CD14-positive monocyte (primary cell): ENCODE measurements at regions not wholly inside any gene's neighbourhood (a gene's known extent, or its start where the extent isn't known, plus 50 kb on each side); places are given as distances from the start of the nearest gene placed in this dataset.
"Not testable (repeated sequence)": the region's sequence is repeated elsewhere in the genome, so short reads cannot be mapped to it uniquely, and the experiment has no call there.

Experiments
- DNase-seq, 3 donors: peaks; one replicate each; pipeline ENCODE4 v3.0.0-alpha.2; 2011 to 2022
- H2AFZ ChIP-seq: 2 replicates; pipeline ENCODE4 v1.6.0; 2012; ENCODE audit warnings: mild to moderate bottlenecking, low read depth, low read length, inconsistent platforms; ENCODE audit not compliant: insufficient read depth, poor library complexity, severe bottlenecking
- H3K27ac ChIP-seq, 2 donors: 1 replicate in 1 of 2; 2 replicates in 1 of 2; pipeline ENCODE4 v1.5.1; 2012 to 2013; ENCODE audit warnings: low read length in 2 of 2, control low read depth in 1 of 2, inconsistent platforms in 1 of 2, low read depth in 1 of 2, mild to moderate bottlenecking in 1 of 2
- H3K27me3 ChIP-seq, 2 donors: one replicate each; pipeline versions ENCODE4 v1.6.0 to v1.6.1; 2011 to 2013; ENCODE audit warnings: low read length in 2 of 2; ENCODE audit not compliant: control insufficient read depth in 2 of 2, insufficient read depth in 2 of 2
- H3K36me3 ChIP-seq, 2 donors: replicated peaks in 1 of 2; 1 replicate in 1 of 2; 2 replicates in 1 of 2; pipeline versions ENCODE4 v1.5.1 to v1.6.1; 2012 to 2013; ENCODE audit warnings: low read length in 2 of 2, control low read depth in 1 of 2, inconsistent platforms in 1 of 2, mild to moderate bottlenecking in 1 of 2; ENCODE audit not compliant: insufficient read depth in 2 of 2, control insufficient read depth in 1 of 2
- H3K4me1 ChIP-seq, 2 donors: 1 replicate in 1 of 2; 2 replicates in 1 of 2; pipeline versions ENCODE4 v1.5.1 to v1.6.1; 2012 to 2013; ENCODE audit warnings: low read length in 2 of 2, control low read depth in 1 of 2, inconsistent platforms in 1 of 2, mild to moderate bottlenecking in 1 of 2, moderate library complexity in 1 of 2; ENCODE audit not compliant: insufficient read depth in 2 of 2, control insufficient read depth in 1 of 2
- H3K4me2 ChIP-seq: replicated peaks from 2 replicates; pipeline ENCODE3; 2012; ENCODE audit warnings: low read length, moderate library complexity, mild to moderate bottlenecking; ENCODE audit not compliant: poor library complexity, severe bottlenecking; ENCODE audit errors: extremely low read depth
- H3K4me3 ChIP-seq, 3 experiments: fragments of 200-600 bp in 1 of 3; sonication (generic) in 1 of 3; replicated peaks in 1 of 3; 1 replicate in 2 of 3; 2 replicates in 1 of 3; pipeline ENCODE4 v1.5.1; 2011 to 2013; ENCODE audit warnings: low read length in 3 of 3, mild to moderate bottlenecking in 3 of 3, control low read depth in 2 of 3, low read depth in 2 of 3, inconsistent platforms in 1 of 3, moderate library complexity in 1 of 3
- H3K79me2 ChIP-seq: 2 replicates; pipeline ENCODE4 v1.6.0; 2012; ENCODE audit warnings: mild to moderate bottlenecking, control low read depth, inconsistent platforms, low read length, moderate library complexity; ENCODE audit not compliant: insufficient read depth
- H3K9ac ChIP-seq: 2 replicates; pipeline ENCODE4 v1.6.0; 2017; ENCODE audit warnings: low read length, mild to moderate bottlenecking; ENCODE audit not compliant: insufficient read depth, poor library complexity, severe bottlenecking
- H3K9me3 ChIP-seq, 2 donors: replicated peaks in 1 of 2; 1 replicate in 1 of 2; 2 replicates in 1 of 2; pipeline versions ENCODE4 v1.5.1 to v1.6.1; 2012 to 2013; ENCODE audit warnings: low read length in 2 of 2, control low read depth in 1 of 2; ENCODE audit not compliant: control insufficient read depth in 1 of 2, insufficient read depth in 1 of 2
- H4K20me1 ChIP-seq: 2 replicates; pipeline ENCODE4 v1.6.0; 2012; ENCODE audit warnings: mild to moderate bottlenecking, low read length, control low read depth, moderate library complexity; ENCODE audit not compliant: insufficient read depth
- H3K27ac Mint-ChIP-seq, 7 donors: one replicate each; pipeline ENCODE4 v1.8.0; 2020; ENCODE audit warnings: mild to moderate bottlenecking in 7 of 7, mixed read lengths in 7 of 7, moderate library complexity in 6 of 7, inconsistent platforms in 2 of 7
- H3K27me3 Mint-ChIP-seq, 3 donors: one replicate each; pipeline ENCODE4 v1.8.0; 2021 to 2022; ENCODE audit warnings: low read depth in 3 of 3, mild to moderate bottlenecking in 3 of 3, mixed read lengths in 3 of 3, moderate library complexity in 3 of 3, inconsistent platforms in 1 of 3
- H3K36me3 Mint-ChIP-seq, 2 donors: one replicate each; pipeline ENCODE4 v1.8.0; 2020; ENCODE audit warnings: mixed read lengths in 2 of 2, inconsistent platforms in 1 of 2, mild to moderate bottlenecking in 1 of 2
- H3K4me1 Mint-ChIP-seq: one replicate; pipeline ENCODE4 v1.8.0; 2020; ENCODE audit warnings: mild to moderate bottlenecking, mixed read lengths
- H3K4me3 Mint-ChIP-seq, 2 donors: one replicate each; pipeline ENCODE4 v1.8.0; 2020; ENCODE audit warnings: mild to moderate bottlenecking in 2 of 2, mixed read lengths in 2 of 2, moderate library complexity in 1 of 2
- H3K9me3 Mint-ChIP-seq, 7 donors: one replicate each; pipeline ENCODE4 v1.8.0; 2020 to 2022; ENCODE audit warnings: mixed read lengths in 7 of 7, mild to moderate bottlenecking in 6 of 7, moderate library complexity in 6 of 7, inconsistent platforms in 2 of 7
- CTCF ChIP-seq: fragments of 200-600 bp; IDR thresholded peaks from one replicate; pipeline ENCODE4 v1.8.0; 2022; ENCODE audit warnings: antibody characterized with exemption, mild to moderate bottlenecking
- WGBS: methylation state at CpG from one replicate; pipeline ENCODE4 v1.1.5; 2013; ENCODE audit warnings: missing lambda C conversion rate; ENCODE audit not compliant: insufficient coverage; 5-methylcytosine and 5-hydroxymethylcytosine counted together
- intact Hi-C, 2 donors: fragments of 100-400 bp; cut with micrococcal nuclease; formaldehyde crosslinking; loops; one replicate each; pipeline versions ENCODE4 v1.15.0 to v1.15.1; 2023

- H3K36me3 ChIP-seq, H3K9me3 ChIP-seq, H2AFZ ChIP-seq, intact Hi-C loops, H3K4me1 ChIP-seq, H3K4me3 Mint-ChIP-seq, H3K4me2 ChIP-seq, H3K36me3 Mint-ChIP-seq, H3K4me3 ChIP-seq, H3K79me2 ChIP-seq, H3K27ac ChIP-seq, H3K4me1 Mint-ChIP-seq, H3K27me3 ChIP-seq, H3K9ac ChIP-seq, H3K27ac Mint-ChIP-seq, H4K20me1 ChIP-seq, H3K27me3 Mint-ChIP-seq, DNase-seq: not testable (repeated sequence)
- peaks cover 0 to 17% (median 8%) of the 10 kb centered on the region in 7 donors for H3K9me3 Mint-ChIP-seq
Measured at GRCh38 chr9:91021656-91022055, 220.0 kb downstream of the SYK start.

DNA sequence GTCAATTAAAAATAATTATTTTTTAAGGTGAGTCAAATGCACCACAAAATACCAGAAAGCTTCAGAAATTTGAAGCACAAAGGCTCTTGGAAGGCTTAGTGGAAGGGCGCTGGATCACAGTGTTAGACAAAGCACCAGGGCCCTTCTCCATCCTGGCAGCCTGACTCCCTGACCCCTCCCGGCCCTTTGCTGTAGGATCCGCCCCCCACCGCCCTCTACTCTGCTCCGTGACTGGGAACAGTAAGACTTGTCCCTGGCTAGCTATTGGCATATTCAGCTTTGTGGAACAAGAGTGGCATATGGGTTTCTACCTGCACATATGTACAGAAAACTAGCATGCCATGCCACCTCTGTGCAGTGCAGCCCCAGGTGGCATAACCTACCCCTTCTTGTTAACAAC, 222.1 kb downstream of the SYK start:
- H3K9me3 ChIP-seq, result no peaks in the 10 kb centered on the region
- H3K36me3 Mint-ChIP-seq, result no peaks in the 10 kb centered on the region
- peaks cover 3 to 7% (median 6%) of the 10 kb centered on the region in 3 donors for H3K27me3 Mint-ChIP-seq
- intact Hi-C loops, result no loop called here
- H3K27me3 ChIP-seq, result no peaks in the 10 kb centered on the region
- no peak for TF ChIP-seq CTCF
- peaks cover 0 to 16% (median 8%) of the 10 kb centered on the region in 7 donors for H3K9me3 Mint-ChIP-seq
- H3K4me3 ChIP-seq, result no peak overlapping the region
- DNase-seq, result no peak
- no peak overlapping the region for H2AFZ ChIP-seq
- H3K79me2 ChIP-seq, result no peaks in the 10 kb centered on the region
- H3K4me2 ChIP-seq, result no peak overlapping the region
- H3K27ac Mint-ChIP-seq, result no peak overlapping the region
- H3K4me3 Mint-ChIP-seq, result no peak overlapping the region
- H3K9ac ChIP-seq, result no peak overlapping the region
- H3K4me1 Mint-ChIP-seq, result no peaks in the 10 kb centered on the region
- H3K36me3 ChIP-seq, result no peaks in the 10 kb centered on the region
- H3K27ac ChIP-seq, result no peak overlapping the region
- no peaks in the 10 kb centered on the region for H4K20me1 ChIP-seq
- no peaks in the 10 kb centered on the region for H3K4me1 ChIP-seq
- 95% methylated on average over 2 of the region's 5 CpGs for WGBS
